GM18867 (cell line): ENCODE measurements at regions not wholly inside any gene's neighbourhood (a gene's known extent, or its start where the extent isn't known, plus 50 kb on each side); places are given as distances from the start of the nearest gene placed in this dataset.

Experiments used
- ATAC-seq: cut with Tn5 transposase; IDR thresholded peaks from one replicate; pipeline ENCODE4 v1.9.1; 2021; ENCODE audit warnings: mild to moderate bottlenecking, moderate library complexity; ENCODE audit not compliant: unreplicated experiment

- no peak for ATAC-seq
Observed at GRCh38 chr10:78932861-78933260, 135.9 kb upstream of the ZMIZ1 start.

GRCh38 chr10:78933828-78934531 lies 134.8 kb upstream of the ZMIZ1 start:
- ATAC-seq = no peak

- no peak for ATAC-seq
Observed at GRCh38 chr10:78934532-78934898, 134.3 kb upstream of the ZMIZ1 start.

GRCh38 chr10:78934994-78935602 lies 133.7 kb upstream of the ZMIZ1 start:
- ATAC-seq = no peak

GRCh38 chr10:78935697-78936407 lies 132.9 kb upstream of the ZMIZ1 start:
- ATAC-seq = no peak

- no peak for ATAC-seq
Observed at GRCh38 chr10:78936412-78937342, 132.1 kb upstream of the ZMIZ1 start.

GRCh38 chr10:78937393-78937792 lies 131.4 kb upstream of the ZMIZ1 start:
- ATAC-seq = no peak

- ATAC-seq = no peak
Observed at GRCh38 chr10:78937800-78938694, 130.7 kb upstream of the ZMIZ1 start.

- ATAC-seq = no peak
Observed at GRCh38 chr10:78938695-78939672, 129.8 kb upstream of the ZMIZ1 start.

GRCh38 chr10:78942091-78942501 lies 126.7 kb upstream of the ZMIZ1 start:
- no peak for ATAC-seq

GRCh38 chr10:78944723-78945312 lies 123.9 kb upstream of the ZMIZ1 start:
- no peak for ATAC-seq

GRCh38 chr10:78945838-78946237 lies 122.9 kb upstream of the ZMIZ1 start:
- no peak for ATAC-seq

- ATAC-seq = no peak
Observed at GRCh38 chr10:78947226-78947625, 121.5 kb upstream of the ZMIZ1 start.

- no peak for ATAC-seq
Observed at GRCh38 chr10:78947733-78948132, 121.0 kb upstream of the ZMIZ1 start.

- no peak for ATAC-seq
Observed at GRCh38 chr10:78948621-78949030, 120.1 kb upstream of the ZMIZ1 start.

- no peak for ATAC-seq
Observed at GRCh38 chr10:78950656-78951587, 117.8 kb upstream of the ZMIZ1 start.

GRCh38 chr10:78952030-78952429 lies 116.7 kb upstream of the ZMIZ1 start:
- no peak for ATAC-seq
